GM23338 (cell line): ENCODE measurements at regions not wholly inside any gene's neighbourhood (a gene's known extent, or its start where the extent isn't known, plus 50 kb on each side); places are given as distances from the start of the nearest gene placed in this dataset.

Experiments
- ATAC-seq: fragments of 200-7000 bp; cut with Tn5 transposase; 3 replicates; pipeline ENCODE4 v1.9.1; 2020
- DNase-seq: peaks from one replicate; pipeline ENCODE4 v3.0.0-alpha.2; 2015; ENCODE audit warnings: low spot score
- H2AFZ ChIP-seq: fragments of 200-600 bp; sonication (generic); 2 replicates; pipeline ENCODE4 v1.8.0; 2016; ENCODE audit warnings: antibody characterized with exemption, mild to moderate bottlenecking, moderate library complexity
- H3F3A ChIP-seq: fragments of 200-600 bp; sonication (generic); replicated peaks from 2 replicates; pipeline ENCODE4 v1.8.0; 2017; ENCODE audit warnings: antibody characterized with exemption, mixed run types, low read depth
- H3K27ac ChIP-seq: fragments of 200-600 bp; sonication (generic); 2 replicates; pipeline ENCODE4 v1.6.1; 2016; ENCODE audit warnings: low read depth
- H3K27me3 ChIP-seq: fragments of 200-600 bp; sonication (generic); 2 replicates; pipeline ENCODE4 v1.8.0; 2016; ENCODE audit warnings: mild to moderate bottlenecking, mixed run types, moderate library complexity; ENCODE audit not compliant: insufficient read depth
- H3K36me3 ChIP-seq: fragments of 200-600 bp; sonication (generic); 2 replicates; pipeline ENCODE4 v1.8.0; 2016; ENCODE audit warnings: mild to moderate bottlenecking; ENCODE audit not compliant: insufficient read depth
- H3K4me1 ChIP-seq: fragments of 200-600 bp; sonication (generic); 2 replicates; pipeline ENCODE4 v1.8.0; 2016; ENCODE audit warnings: mild to moderate bottlenecking, moderate library complexity; ENCODE audit not compliant: insufficient read depth
- H3K4me2 ChIP-seq: fragments of 200-600 bp; sonication (generic); 2 replicates; pipeline ENCODE4 v1.7.1; 2017; ENCODE audit warnings: mixed run types
- H3K4me3 ChIP-seq: fragments of 200-600 bp; sonication (generic); 2 replicates; pipeline ENCODE4 v1.6.1; 2016; ENCODE audit warnings: mixed run types
- H3K79me2 ChIP-seq: fragments of 200-600 bp; sonication (generic); replicated peaks from 2 replicates; pipeline ENCODE4 v1.8.0; 2017; ENCODE audit warnings: mild to moderate bottlenecking; ENCODE audit not compliant: insufficient read depth
- H3K9me2 ChIP-seq: fragments of 200-600 bp; sonication (generic); 2 replicates; pipeline ENCODE4 v1.8.0; 2017; ENCODE audit not compliant: insufficient read depth
- H4K20me1 ChIP-seq: fragments of 200-600 bp; sonication (generic); replicated peaks from 2 replicates; pipeline ENCODE4 v1.8.0; 2017; ENCODE audit warnings: mild to moderate bottlenecking; ENCODE audit not compliant: insufficient read depth
- H3K27ac Mint-ChIP-seq: 2 replicates; pipeline ENCODE4 v1.8.0; 2020; ENCODE audit warnings: inconsistent platforms, mild to moderate bottlenecking, moderate library complexity, mixed read lengths
- H3K27me3 Mint-ChIP-seq: 3 replicates; pipeline ENCODE4 v1.8.0; 2022; ENCODE audit warnings: low read depth, mild to moderate bottlenecking, moderate library complexity, mixed read lengths, inconsistent platforms; ENCODE audit not compliant: insufficient read depth, poor library complexity
- H3K36me3 Mint-ChIP-seq: 3 replicates; pipeline ENCODE4 v1.8.0; 2021; ENCODE audit warnings: low read depth, mild to moderate bottlenecking, inconsistent platforms, moderate library complexity, mixed read lengths
- H3K4me1 Mint-ChIP-seq: 3 replicates; pipeline ENCODE4 v1.8.0; 2020; ENCODE audit warnings: mild to moderate bottlenecking, inconsistent platforms, mixed read lengths
- H3K4me3 Mint-ChIP-seq: 3 replicates; pipeline ENCODE4 v1.8.0; 2021; ENCODE audit warnings: moderate library complexity, mild to moderate bottlenecking, inconsistent platforms, mixed read lengths
- H3K9me3 Mint-ChIP-seq: 3 replicates; pipeline ENCODE4 v1.8.0; 2020; ENCODE audit warnings: moderate library complexity, mild to moderate bottlenecking, inconsistent platforms, mixed read lengths
- CREB1 ChIP-seq: fragments of 250-450 bp; sonication (Bioruptor Pico); IDR thresholded peaks from 2 replicates; pipeline ENCODE4 v1.5.0; 2020; ENCODE audit warnings: low read depth, mild to moderate bottlenecking, moderate library complexity
- CTCF ChIP-seq, 2 experiments: fragments of 200-600 bp in 1 of 2; sonication (generic) in 1 of 2; conservative IDR thresholded peaks; 2 replicates each; pipeline versions ENCODE4 v1.5.1 to v1.6.1; 2016 to 2017; ENCODE audit warnings: antibody characterized with exemption in 2 of 2, low read depth in 2 of 2, mild to moderate bottlenecking in 2 of 2, moderate library complexity in 1 of 2
- EZH2 ChIP-seq: fragments of 200-600 bp; sonication (generic); IDR thresholded peaks from one replicate; pipeline ENCODE4 v1.8.0; 2017; ENCODE audit warnings: antibody characterized with exemption, mild to moderate bottlenecking, low read depth; ENCODE audit not compliant: unreplicated experiment
- EZH2phosphoT487 ChIP-seq: fragments of 200-600 bp; sonication (generic); IDR thresholded peaks from one replicate; pipeline ENCODE4 v1.8.1; 2018; ENCODE audit warnings: antibody characterized with exemption; ENCODE audit not compliant: unreplicated experiment
- NANOG ChIP-seq: IDR thresholded peaks from 2 replicates; pipeline ENCODE4 v1.6.1; 2016; ENCODE audit warnings: antibody characterized with exemption, borderline replicate concordance
- STAT1 ChIP-seq: IDR thresholded peaks from one replicate; pipeline ENCODE4 v1.6.1; 2016; ENCODE audit warnings: antibody characterized with exemption; ENCODE audit not compliant: unreplicated experiment
- ZNF114 ChIP-seq: fragments of 250-450 bp; sonication (Bioruptor Pico); IDR thresholded peaks from 2 replicates; pipeline ENCODE4 v1.5.0; 2020; ENCODE audit warnings: mild to moderate bottlenecking, moderate library complexity
- ZNF331 ChIP-seq: fragments of 250-450 bp; sonication (Bioruptor Pico); IDR thresholded peaks from 2 replicates; pipeline ENCODE4 v1.5.0; 2020; ENCODE audit warnings: low read depth, mild to moderate bottlenecking, moderate library complexity
- TF ChIP-seq, protein P1 (sequence below): fragments of 250-450 bp; sonication (Bioruptor Pico); IDR thresholded peaks from 2 replicates; pipeline ENCODE4 v1.5.0; 2020; ENCODE audit warnings: mild to moderate bottlenecking, moderate library complexity
- TF ChIP-seq, protein P2 (sequence below): IDR thresholded peaks from 2 replicates; pipeline ENCODE4 v1.6.1; 2016; ENCODE audit warnings: antibody characterized with exemption

GRCh38 chr5:42013561-42013960 lies 88.5 kb downstream of the FBXO4 start (continued):
- TF ChIP-seq, protein P1, sequence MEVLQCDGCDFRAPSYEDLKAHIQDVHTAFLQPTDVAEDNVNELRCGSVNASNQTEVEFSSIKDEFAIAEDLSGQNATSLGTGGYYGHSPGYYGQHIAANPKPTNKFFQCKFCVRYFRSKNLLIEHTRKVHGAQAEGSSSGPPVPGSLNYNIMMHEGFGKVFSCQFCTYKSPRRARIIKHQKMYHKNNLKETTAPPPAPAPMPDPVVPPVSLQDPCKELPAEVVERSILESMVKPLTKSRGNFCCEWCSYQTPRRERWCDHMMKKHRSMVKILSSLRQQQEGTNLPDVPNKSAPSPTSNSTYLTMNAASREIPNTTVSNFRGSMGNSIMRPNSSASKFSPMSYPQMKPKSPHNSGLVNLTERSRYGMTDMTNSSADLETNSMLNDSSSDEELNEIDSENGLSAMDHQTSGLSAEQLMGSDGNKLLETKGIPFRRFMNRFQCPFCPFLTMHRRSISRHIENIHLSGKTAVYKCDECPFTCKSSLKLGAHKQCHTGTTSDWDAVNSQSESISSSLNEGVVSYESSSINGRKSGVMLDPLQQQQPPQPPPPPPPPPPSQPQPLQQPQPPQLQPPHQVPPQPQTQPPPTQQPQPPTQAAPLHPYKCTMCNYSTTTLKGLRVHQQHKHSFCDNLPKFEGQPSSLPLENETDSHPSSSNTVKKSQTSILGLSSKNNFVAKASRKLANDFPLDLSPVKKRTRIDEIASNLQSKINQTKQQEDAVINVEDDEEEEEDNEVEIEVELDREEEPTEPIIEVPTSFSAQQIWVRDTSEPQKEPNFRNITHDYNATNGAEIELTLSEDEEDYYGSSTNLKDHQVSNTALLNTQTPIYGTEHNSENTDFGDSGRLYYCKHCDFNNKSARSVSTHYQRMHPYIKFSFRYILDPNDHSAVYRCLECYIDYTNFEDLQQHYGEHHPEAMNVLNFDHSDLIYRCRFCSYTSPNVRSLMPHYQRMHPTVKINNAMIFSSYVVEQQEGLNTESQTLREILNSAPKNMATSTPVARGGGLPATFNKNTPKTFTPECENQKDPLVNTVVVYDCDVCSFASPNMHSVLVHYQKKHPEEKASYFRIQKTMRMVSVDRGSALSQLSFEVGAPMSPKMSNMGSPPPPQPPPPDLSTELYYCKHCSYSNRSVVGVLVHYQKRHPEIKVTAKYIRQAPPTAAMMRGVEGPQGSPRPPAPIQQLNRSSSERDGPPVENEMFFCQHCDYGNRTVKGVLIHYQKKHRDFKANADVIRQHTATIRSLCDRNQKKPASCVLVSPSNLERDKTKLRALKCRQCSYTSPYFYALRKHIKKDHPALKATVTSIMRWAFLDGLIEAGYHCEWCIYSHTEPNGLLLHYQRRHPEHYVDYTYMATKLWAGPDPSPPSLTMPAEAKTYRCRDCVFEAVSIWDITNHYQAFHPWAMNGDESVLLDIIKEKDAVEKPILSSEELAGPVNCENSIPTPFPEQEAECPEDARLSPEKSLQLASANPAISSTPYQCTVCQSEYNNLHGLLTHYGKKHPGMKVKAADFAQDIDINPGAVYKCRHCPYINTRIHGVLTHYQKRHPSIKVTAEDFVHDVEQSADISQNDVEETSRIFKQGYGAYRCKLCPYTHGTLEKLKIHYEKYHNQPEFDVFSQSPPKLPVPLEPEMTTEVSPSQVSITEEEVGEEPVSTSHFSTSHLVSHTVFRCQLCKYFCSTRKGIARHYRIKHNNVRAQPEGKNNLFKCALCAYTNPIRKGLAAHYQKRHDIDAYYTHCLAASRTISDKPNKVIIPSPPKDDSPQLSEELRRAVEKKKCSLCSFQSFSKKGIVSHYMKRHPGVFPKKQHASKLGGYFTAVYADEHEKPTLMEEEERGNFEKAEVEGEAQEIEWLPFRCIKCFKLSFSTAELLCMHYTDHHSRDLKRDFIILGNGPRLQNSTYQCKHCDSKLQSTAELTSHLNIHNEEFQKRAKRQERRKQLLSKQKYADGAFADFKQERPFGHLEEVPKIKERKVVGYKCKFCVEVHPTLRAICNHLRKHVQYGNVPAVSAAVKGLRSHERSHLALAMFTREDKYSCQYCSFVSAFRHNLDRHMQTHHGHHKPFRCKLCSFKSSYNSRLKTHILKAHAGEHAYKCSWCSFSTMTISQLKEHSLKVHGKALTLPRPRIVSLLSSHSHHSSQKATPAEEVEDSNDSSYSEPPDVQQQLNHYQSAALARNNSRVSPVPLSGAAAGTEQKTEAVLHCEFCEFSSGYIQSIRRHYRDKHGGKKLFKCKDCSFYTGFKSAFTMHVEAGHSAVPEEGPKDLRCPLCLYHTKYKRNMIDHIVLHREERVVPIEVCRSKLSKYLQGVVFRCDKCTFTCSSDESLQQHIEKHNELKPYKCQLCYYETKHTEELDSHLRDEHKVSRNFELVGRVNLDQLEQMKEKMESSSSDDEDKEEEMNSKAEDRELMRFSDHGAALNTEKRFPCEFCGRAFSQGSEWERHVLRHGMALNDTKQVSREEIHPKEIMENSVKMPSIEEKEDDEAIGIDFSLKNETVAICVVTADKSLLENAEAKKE (CRISPR knock-in tag), result no peak
- TF ChIP-seq ZNF114 (CRISPR knock-in tag) (no peak), STAT1 (no peak), EZH2phosphoT487 (no peak), NANOG (no peak)
- TF ChIP-seq, protein P2, sequence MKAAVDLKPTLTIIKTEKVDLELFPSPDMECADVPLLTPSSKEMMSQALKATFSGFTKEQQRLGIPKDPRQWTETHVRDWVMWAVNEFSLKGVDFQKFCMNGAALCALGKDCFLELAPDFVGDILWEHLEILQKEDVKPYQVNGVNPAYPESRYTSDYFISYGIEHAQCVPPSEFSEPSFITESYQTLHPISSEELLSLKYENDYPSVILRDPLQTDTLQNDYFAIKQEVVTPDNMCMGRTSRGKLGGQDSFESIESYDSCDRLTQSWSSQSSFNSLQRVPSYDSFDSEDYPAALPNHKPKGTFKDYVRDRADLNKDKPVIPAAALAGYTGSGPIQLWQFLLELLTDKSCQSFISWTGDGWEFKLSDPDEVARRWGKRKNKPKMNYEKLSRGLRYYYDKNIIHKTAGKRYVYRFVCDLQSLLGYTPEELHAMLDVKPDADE, result no peak

DNA sequence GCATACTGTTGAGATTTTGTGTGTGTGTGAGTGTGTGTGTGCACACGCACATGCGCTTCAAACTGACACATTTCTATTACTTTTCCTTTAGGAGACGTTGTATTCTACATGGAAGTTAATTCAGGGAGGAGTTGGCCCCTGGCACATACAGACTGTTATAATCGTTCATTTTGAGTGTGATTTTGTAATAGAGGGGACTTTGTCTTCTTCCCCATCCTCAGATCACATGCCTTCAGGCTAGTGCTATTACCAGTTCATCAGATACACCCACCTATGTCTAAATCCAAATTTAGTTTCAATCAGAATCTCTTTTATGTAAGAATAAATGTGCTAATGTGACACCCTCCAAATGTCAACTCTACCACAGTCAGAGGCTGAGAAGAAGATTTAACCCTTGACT lies 90.2 kb downstream of the FBXO4 start:
- Mint-ChIP-seq H3K9me3 (peaks cover 6% of the 10 kb centered on the region; the same call in 1 of the 3 replicates), H3K4me3 (no peak overlapping the region), H3K36me3 (no peaks in the 10 kb centered on the region), H3K4me1 (no peaks in the 10 kb centered on the region), H3K27me3 (no peaks in the 10 kb centered on the region), H3K27ac (no peak overlapping the region)
- H3K9me2 ChIP-seq, result no peaks in the 10 kb centered on the region
- no peaks in the 10 kb centered on the region for H3K27me3 ChIP-seq
- no peak overlapping the region for H2AFZ ChIP-seq
- TF ChIP-seq, protein P2, result no peak
- TF ChIP-seq EZH2phosphoT487 (no peak), EZH2 (no peak), NANOG (no peak), ZNF331 (CRISPR knock-in tag) (no peak), CREB1 (CRISPR knock-in tag) (no peak), CTCF (conservative IDR thresholded peaks at IDR 0.05; ENCODE audit: low read depth in 2 of 2) (no peak), STAT1 (no peak)
- no peak overlapping the region for H3K27ac ChIP-seq
- no peak overlapping the region for H3K4me3 ChIP-seq
- H3K4me2 ChIP-seq, result no peak overlapping the region
- no peaks in the 10 kb centered on the region for H3K4me1 ChIP-seq
- H3K79me2 ChIP-seq, result no peaks in the 10 kb centered on the region
- no peak for ATAC-seq
- no peak for DNase-seq
- no peaks in the 10 kb centered on the region for H3K36me3 ChIP-seq
- no peaks in the 10 kb centered on the region for H4K20me1 ChIP-seq
- no peaks in the 10 kb centered on the region for H3F3A ChIP-seq
